ENCODE measurements at regions not wholly inside any gene's neighbourhood (a gene's known extent, or its start where the extent isn't known, plus 50 kb on each side); places are given as distances from the start of the nearest gene placed in this dataset.

GRCh38 chr4:125780164-125780563, 465.4 kb downstream of the FAT4 start:
- TF ChIP-seq CTCF (IDR thresholded peaks at IDR 0.05) = no peak
- TF ChIP-seq POLR2AphosphoS5 (IDR thresholded peaks at IDR 0.05) = no peak
